ENCODE measurements at regions not wholly inside any gene's neighbourhood (a gene's known extent, or its start where the extent isn't known, plus 50 kb on each side); places are given as distances from the start of the nearest gene placed in this dataset.

- Histone ChIP-seq H3K4me1 (ENCODE audit: insufficient read depth, low read length, poor library complexity, severe bottlenecking) (no peaks in the 10 kb centered on the region), H3K36me3 (ENCODE audit: insufficient read depth, low read length, poor library complexity, severe bottlenecking) (no peaks in the 10 kb centered on the region), H3K4me3 (ENCODE audit: low read depth, low read length, poor library complexity, severe bottlenecking) (no peak overlapping the region), H3K27ac (ENCODE audit: low read depth, low read length, poor library complexity, severe bottlenecking) (no peak overlapping the region), H3K9me3 (ENCODE audit: low read depth, low read length, poor library complexity, severe bottlenecking) (no peaks in the 10 kb centered on the region), H3K27me3 (replicated peaks; ENCODE audit: insufficient read depth, low read depth, low read length, poor library complexity) (peaks cover 3% of the 10 kb centered on the region)
- no peak for TF ChIP-seq EZH2 (IDR thresholded peaks at IDR 0.05; ENCODE audit: borderline replicate concordance, low read depth, low read length, poor library complexity, severe bottlenecking)
- TF ChIP-seq CTCF (conservative IDR thresholded peaks at IDR 0.05; ENCODE audit: low read depth, low read length) = no peak
- no TSS peak for BruUV-seq (replicated peaks)
- no peak for DNase-seq (ENCODE audit: low spot score)
- POLR2A ChIA-PET (ENCODE audit: low non-redundant PET) = no interaction called here
- CTCF ChIA-PET = no interaction called here
- intact Hi-C loops (cut with micrococcal nuclease; ENCODE audit: unreplicated experiment) = no loop called here
Observed at GRCh38 chr15:39102431-39102830, 478.4 kb upstream of the THBS1 start.

- POLR2A ChIA-PET (ENCODE audit: low non-redundant PET) = no interaction called here
- CTCF ChIA-PET = no interaction called here
Observed at GRCh38 chr15:39106950-39107349, 473.9 kb upstream of the THBS1 start.

DNA sequence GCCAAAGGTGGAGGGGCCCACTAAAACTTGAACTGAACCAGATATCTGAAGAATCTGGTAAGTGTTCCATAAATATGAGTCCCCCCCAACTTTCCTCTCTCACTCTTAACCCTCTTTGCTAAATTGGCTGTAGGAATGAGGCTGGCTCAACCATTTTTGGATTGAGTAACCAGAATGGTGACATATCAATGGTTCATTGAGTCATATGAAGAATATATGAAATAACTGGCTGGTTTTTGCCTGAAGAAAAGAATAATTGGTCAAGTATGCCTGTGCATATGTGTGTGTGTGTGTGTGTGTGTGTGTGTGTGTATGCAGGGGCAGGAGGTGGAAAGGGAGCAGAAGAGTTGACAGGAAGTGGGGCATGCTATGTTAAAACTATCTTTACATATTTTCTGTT is 472.9 kb upstream of the THBS1 start:
- DNase-seq (ENCODE audit: low spot score) = no peak
- no peak overlapping the region for H3K27ac ChIP-seq (ENCODE audit: low read depth, low read length, poor library complexity, severe bottlenecking)
- no peak overlapping the region for H3K4me3 ChIP-seq (ENCODE audit: low read depth, low read length, poor library complexity, severe bottlenecking)
- H3K27me3 ChIP-seq (replicated peaks; ENCODE audit: insufficient read depth, low read depth, low read length, poor library complexity) = peaks cover 3% of the 10 kb centered on the region
- TF ChIP-seq CTCF (conservative IDR thresholded peaks at IDR 0.05; ENCODE audit: low read depth, low read length) (no peak), EZH2 (IDR thresholded peaks at IDR 0.05; ENCODE audit: borderline replicate concordance, low read depth, low read length, poor library complexity, severe bottlenecking) (no peak)
- no TSS peak for BruUV-seq (replicated peaks)
- no peaks in the 10 kb centered on the region for H3K36me3 ChIP-seq (ENCODE audit: insufficient read depth, low read length, poor library complexity, severe bottlenecking)
- H3K9me3 ChIP-seq (ENCODE audit: low read depth, low read length, poor library complexity, severe bottlenecking) = no peaks in the 10 kb centered on the region
- intact Hi-C loops (cut with micrococcal nuclease; ENCODE audit: unreplicated experiment) = no loop called here
- CTCF ChIA-PET = no interaction called here
- H3K4me1 ChIP-seq (ENCODE audit: insufficient read depth, low read length, poor library complexity, severe bottlenecking) = no peaks in the 10 kb centered on the region
- POLR2A ChIA-PET (ENCODE audit: low non-redundant PET) = no interaction called here

More at GRCh38 chr15:39106950-39107349, 473.9 kb upstream of the THBS1 start:
- no peaks in the 10 kb centered on the region for H3K9me3 ChIP-seq (ENCODE audit: low read depth, low read length, poor library complexity, severe bottlenecking)
- H3K4me3 ChIP-seq (ENCODE audit: low read depth, low read length, poor library complexity, severe bottlenecking) = no peak overlapping the region
- H3K27me3 ChIP-seq (replicated peaks; ENCODE audit: insufficient read depth, low read depth, low read length, poor library complexity) = peaks cover 3% of the 10 kb centered on the region
- no peaks in the 10 kb centered on the region for H3K36me3 ChIP-seq (ENCODE audit: insufficient read depth, low read length, poor library complexity, severe bottlenecking)
- no peak for DNase-seq (ENCODE audit: low spot score)
- intact Hi-C loops (cut with micrococcal nuclease; ENCODE audit: unreplicated experiment) = no loop called here
- no TSS peak for BruUV-seq (replicated peaks)
- TF ChIP-seq CTCF (conservative IDR thresholded peaks at IDR 0.05; ENCODE audit: low read depth, low read length) (no peak), EZH2 (IDR thresholded peaks at IDR 0.05; ENCODE audit: borderline replicate concordance, low read depth, low read length, poor library complexity, severe bottlenecking) (no peak)
- no peak overlapping the region for H3K27ac ChIP-seq (ENCODE audit: low read depth, low read length, poor library complexity, severe bottlenecking)
- H3K4me1 ChIP-seq (ENCODE audit: insufficient read depth, low read length, poor library complexity, severe bottlenecking) = no peaks in the 10 kb centered on the region
